ENCODE measurements at regions not wholly inside any gene's neighbourhood (a gene's known extent, or its start where the extent isn't known, plus 50 kb on each side); places are given as distances from the start of the nearest gene placed in this dataset.

GRCh38 chr1:191685669-191686068 lies 472.6 kb upstream of the RGS18 start:
- TF ChIP-seq EZH2 (IDR thresholded peaks at IDR 0.05) (no peak), CTCF (IDR thresholded peaks at IDR 0.05) (no peak)
